ENCODE measurements at regions not wholly inside any gene's neighbourhood (a gene's known extent, or its start where the extent isn't known, plus 50 kb on each side); places are given as distances from the start of the nearest gene placed in this dataset.

DNA sequence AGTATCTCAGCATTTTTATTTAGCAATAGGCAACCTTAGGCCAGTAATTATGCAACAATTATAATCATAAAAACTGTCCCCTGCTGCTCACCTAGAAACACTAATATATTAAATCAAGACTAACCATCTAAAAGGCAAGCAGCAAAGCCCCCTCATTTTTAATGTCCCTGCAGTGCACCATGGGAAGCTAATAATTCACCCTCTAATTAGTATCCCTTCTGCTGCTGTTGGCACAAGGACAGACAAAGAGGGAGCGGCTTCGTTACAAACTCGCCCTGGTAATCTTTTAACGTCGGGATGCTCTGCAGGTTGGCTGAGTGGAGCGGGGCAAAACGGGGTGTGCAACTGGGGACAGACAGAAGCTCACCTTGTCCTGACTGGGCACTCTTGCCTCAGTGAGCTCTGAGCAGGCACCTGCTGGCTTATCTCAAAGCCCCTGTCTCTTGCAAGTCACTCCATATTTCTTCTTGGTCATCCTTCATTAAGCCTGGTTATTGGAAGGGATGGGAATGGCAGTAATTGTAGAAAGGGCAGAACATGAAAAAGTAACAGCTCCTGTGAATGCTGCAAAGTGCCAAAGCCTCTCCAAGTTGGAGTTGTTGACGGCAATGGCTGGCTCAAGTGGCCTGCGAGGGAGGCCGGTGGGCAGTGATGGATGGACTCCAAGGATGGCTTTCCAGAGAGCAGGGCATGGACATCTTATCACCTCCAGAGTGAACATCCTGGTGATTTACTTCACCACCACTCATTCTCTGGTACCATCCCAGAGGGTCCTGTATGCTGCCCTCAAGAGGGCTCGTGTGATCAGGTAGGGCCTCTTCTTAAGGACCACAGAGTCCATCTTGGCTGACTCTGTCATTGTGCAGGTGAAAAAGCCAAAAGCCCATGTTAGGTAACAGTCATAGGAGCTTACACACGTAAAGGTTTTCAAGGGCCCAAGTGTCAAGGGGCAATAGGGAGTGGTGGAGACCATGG, 219.6 kb upstream of the N4BP1 start:
- no peaks in the 10 kb centered on the region for H3K27me3 ChIP-seq (ENCODE audit: insufficient read depth in 3 of 3, low read length in 2 of 3)
- TF ChIP-seq, protein P1, sequence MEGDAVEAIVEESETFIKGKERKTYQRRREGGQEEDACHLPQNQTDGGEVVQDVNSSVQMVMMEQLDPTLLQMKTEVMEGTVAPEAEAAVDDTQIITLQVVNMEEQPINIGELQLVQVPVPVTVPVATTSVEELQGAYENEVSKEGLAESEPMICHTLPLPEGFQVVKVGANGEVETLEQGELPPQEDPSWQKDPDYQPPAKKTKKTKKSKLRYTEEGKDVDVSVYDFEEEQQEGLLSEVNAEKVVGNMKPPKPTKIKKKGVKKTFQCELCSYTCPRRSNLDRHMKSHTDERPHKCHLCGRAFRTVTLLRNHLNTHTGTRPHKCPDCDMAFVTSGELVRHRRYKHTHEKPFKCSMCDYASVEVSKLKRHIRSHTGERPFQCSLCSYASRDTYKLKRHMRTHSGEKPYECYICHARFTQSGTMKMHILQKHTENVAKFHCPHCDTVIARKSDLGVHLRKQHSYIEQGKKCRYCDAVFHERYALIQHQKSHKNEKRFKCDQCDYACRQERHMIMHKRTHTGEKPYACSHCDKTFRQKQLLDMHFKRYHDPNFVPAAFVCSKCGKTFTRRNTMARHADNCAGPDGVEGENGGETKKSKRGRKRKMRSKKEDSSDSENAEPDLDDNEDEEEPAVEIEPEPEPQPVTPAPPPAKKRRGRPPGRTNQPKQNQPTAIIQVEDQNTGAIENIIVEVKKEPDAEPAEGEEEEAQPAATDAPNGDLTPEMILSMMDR (IDR thresholded peaks at IDR 0.05), result no peak
- ATAC-seq, result no peak
- H3K36me3 ChIP-seq (ENCODE audit: insufficient read depth in 1 of 2, low read depth in 1 of 2), result no peaks in the 10 kb centered on the region
- intact Hi-C loops (cut with DNase I), result no loop called here
- H3K4me3 ChIP-seq, result no peak overlapping the region
- no peak overlapping the region for H3K27ac ChIP-seq
- DNase-seq, result no peak
- H3K9me3 ChIP-seq, result no peaks in the 10 kb centered on the region
- 89 to 90% (median 90%) methylated on average over 12 of the region's 12 CpGs for WGBS, 3 donors
- no peaks in the 10 kb centered on the region for H3K4me1 ChIP-seq

DNA sequence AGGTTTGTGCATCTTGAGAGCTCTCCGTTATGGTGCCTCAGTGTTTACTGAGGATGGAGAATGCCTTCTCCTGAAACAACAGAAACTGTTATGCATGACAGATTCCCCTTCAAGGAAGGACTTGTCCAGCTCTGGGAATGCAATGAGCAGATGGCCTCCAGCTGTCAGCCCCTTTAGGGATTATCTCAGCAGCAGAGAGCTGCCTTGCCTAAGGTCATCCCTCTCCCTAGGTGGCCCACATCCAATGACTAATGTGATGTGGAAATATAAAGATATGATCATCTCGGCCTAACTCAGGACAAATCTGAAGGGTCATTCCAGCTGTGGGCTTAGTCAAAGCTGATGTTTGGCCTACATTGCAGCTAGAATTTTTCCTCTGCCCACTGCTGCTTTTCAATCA, 214.3 kb upstream of the N4BP1 start:
- WGBS, 3 donors, result 25 to 38% (median 25%) methylated on average over 2 of the region's 2 CpGs
- H3K27ac ChIP-seq, result no peak overlapping the region
- H3K4me3 ChIP-seq, result no peak overlapping the region
- no peaks in the 10 kb centered on the region for H3K4me1 ChIP-seq
- H3K36me3 ChIP-seq (ENCODE audit: insufficient read depth in 1 of 2, low read depth in 1 of 2), result no peaks in the 10 kb centered on the region
- DNase-seq (no peak), ATAC-seq (no peak)
- TF ChIP-seq, protein P1 (IDR thresholded peaks at IDR 0.05), result no peak
- intact Hi-C loops (cut with DNase I), result no loop called here
- H3K9me3 ChIP-seq, result no peaks in the 10 kb centered on the region
- no peaks in the 10 kb centered on the region for H3K27me3 ChIP-seq (ENCODE audit: insufficient read depth in 3 of 3, low read length in 2 of 3)

DNA sequence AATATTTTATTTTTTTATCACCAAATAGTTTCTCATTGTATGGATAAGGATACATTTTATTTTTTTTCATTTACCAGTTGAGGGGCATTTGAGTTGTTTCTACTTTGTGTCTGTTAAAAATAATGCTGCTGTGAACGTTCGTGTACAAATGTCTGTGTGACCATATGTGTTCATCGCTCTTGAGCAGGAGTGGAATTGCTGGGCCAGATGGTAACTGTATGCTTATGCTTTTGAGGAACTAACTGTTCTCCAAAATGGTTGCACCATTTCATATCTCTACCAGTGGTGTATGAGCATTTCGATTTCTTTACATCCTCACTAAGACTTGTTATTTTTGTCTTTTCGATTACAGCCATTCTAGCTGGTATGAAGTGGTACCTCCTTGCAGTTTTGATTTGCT, 212.5 kb upstream of the N4BP1 start:
- no peaks in the 10 kb centered on the region for H3K27me3 ChIP-seq (ENCODE audit: insufficient read depth in 3 of 3, low read length in 2 of 3)
- TF ChIP-seq, protein P1 (IDR thresholded peaks at IDR 0.05), result no peak
- no peak for DNase-seq
- H3K4me1 ChIP-seq, result no peaks in the 10 kb centered on the region
- no peaks in the 10 kb centered on the region for H3K9me3 ChIP-seq
- no peak for ATAC-seq
- no peak overlapping the region for H3K27ac ChIP-seq
- 87 to 93% (median 88%) methylated on average over 5 of the region's 5 CpGs for WGBS, 3 donors
- intact Hi-C loops (cut with DNase I), result no loop called here
- no peaks in the 10 kb centered on the region for H3K36me3 ChIP-seq (ENCODE audit: insufficient read depth in 1 of 2, low read depth in 1 of 2)
- H3K4me3 ChIP-seq, result no peak overlapping the region

GRCh38 chr16:48820379-48820778, 210.4 kb upstream of the N4BP1 start:
- H3K4me3 ChIP-seq, result no peak overlapping the region
- intact Hi-C loops (cut with DNase I), result no loop called here
- H3K4me1 ChIP-seq, result no peaks in the 10 kb centered on the region
- no peak overlapping the region for H3K27ac ChIP-seq
- no peak for DNase-seq
- H3K27me3 ChIP-seq (ENCODE audit: insufficient read depth in 3 of 3, low read length in 2 of 3), result peaks cover 0 to 4% (median 0%) of the 10 kb centered on the region in 3 donors
- no peaks in the 10 kb centered on the region for H3K36me3 ChIP-seq (ENCODE audit: insufficient read depth in 1 of 2, low read depth in 1 of 2)
- no peak for ATAC-seq
- TF ChIP-seq, protein P1 (IDR thresholded peaks at IDR 0.05), result no peak
- no peaks in the 10 kb centered on the region for H3K9me3 ChIP-seq
- WGBS, 3 donors, result 69 to 72% (median 69%) methylated on average over 2 of the region's 2 CpGs

All from psoas muscle (tissue), 7 donors.